Ammon's horn (tissue), 1 donor: ENCODE measurements at regions not wholly inside any gene's neighbourhood (a gene's known extent, or its start where the extent isn't known, plus 50 kb on each side); places are given as distances from the start of the nearest gene placed in this dataset.

ENCODE experiments used
- DNase-seq: peaks from one replicate; pipeline ENCODE4 v3.0.0-alpha.2; 2016; ENCODE audit warnings: low spot score

GRCh38 chr3:137204409-137204808 lies 246.6 kb downstream of the IL20RB start:
- peak; percentile 62 for DNase-seq

- DNase-seq: no peak
Observed at GRCh38 chr3:137205394-137206045, 247.7 kb downstream of the IL20RB start.

GRCh38 chr3:137207616-137208015 lies 249.8 kb downstream of the IL20RB start:
- DNase-seq: no peak

- no peak for DNase-seq
Observed at GRCh38 chr3:137217733-137218132, 259.9 kb downstream of the IL20RB start.

GRCh38 chr3:137219801-137220445 lies 262.1 kb downstream of the IL20RB start:
- DNase-seq: no peak

GRCh38 chr3:137222736-137223225 lies 265.0 kb downstream of the IL20RB start:
- DNase-seq: peak; percentile 50

- DNase-seq: no peak
Observed at GRCh38 chr3:137224464-137224863, 266.7 kb downstream of the IL20RB start.

GRCh38 chr3:137242836-137243400 lies 285.1 kb downstream of the IL20RB start:
- no peak for DNase-seq

GRCh38 chr3:137246491-137246890 lies 288.7 kb downstream of the IL20RB start:
- DNase-seq: no peak

GRCh38 chr3:137249311-137249940 lies 291.6 kb downstream of the IL20RB start:
- no peak for DNase-seq

- DNase-seq: no peak
Observed at GRCh38 chr3:137259089-137259488, 301.3 kb downstream of the IL20RB start.

- no peak for DNase-seq
Observed at GRCh38 chr3:137259701-137260100, 301.9 kb downstream of the IL20RB start.

GRCh38 chr3:137264071-137264820 lies 306.5 kb downstream of the IL20RB start:
- peak; percentile 44 for DNase-seq

GRCh38 chr3:137264843-137265330 lies 307.1 kb downstream of the IL20RB start:
- DNase-seq: no peak

- DNase-seq: no peak
Observed at GRCh38 chr3:137282871-137283270, 325.1 kb downstream of the IL20RB start.

GRCh38 chr3:137285924-137286323 lies 328.1 kb downstream of the IL20RB start:
- no peak for DNase-seq

GRCh38 chr3:137293086-137293485 lies 335.3 kb downstream of the IL20RB start:
- no peak for DNase-seq

- DNase-seq: no peak
Observed at GRCh38 chr3:137294139-137294538, 336.4 kb downstream of the IL20RB start.

- no peak for DNase-seq
Observed at GRCh38 chr3:137294839-137295238, 337.1 kb downstream of the IL20RB start.

- DNase-seq: no peak
Observed at GRCh38 chr3:137295336-137295735, 337.6 kb downstream of the IL20RB start.

- no peak for DNase-seq
Observed at GRCh38 chr3:137296116-137296515, 338.3 kb downstream of the IL20RB start.

GRCh38 chr3:137297770-137298169 lies 340.0 kb downstream of the IL20RB start:
- DNase-seq: no peak
